SK-N-SH (cell line): ENCODE measurements at regions not wholly inside any gene's neighbourhood (a gene's known extent, or its start where the extent isn't known, plus 50 kb on each side); places are given as distances from the start of the nearest gene placed in this dataset.

Source experiments
- RAD21 ChIP-seq: IDR thresholded peaks from 2 replicates; pipeline ENCODE4 v1.6.1; 2012; ENCODE audit warnings: mild to moderate bottlenecking, low read length
- YY1 ChIP-seq: IDR thresholded peaks from 2 replicates; pipeline ENCODE4 v1.4.0; 2012; ENCODE audit warnings: low read depth, mild to moderate bottlenecking
- TF ChIP-seq, protein P1 (sequence below): fragments of 200-600 bp; sonication (generic); IDR thresholded peaks from 2 replicates; pipeline ENCODE4 v1.6.1; 2017; ENCODE audit warnings: antibody characterized with exemption, mild to moderate bottlenecking, moderate library complexity

GRCh38 chr4:136850446-136850845 lies 681.8 kb downstream of the PCDH18 start:
- TF ChIP-seq, protein P1, sequence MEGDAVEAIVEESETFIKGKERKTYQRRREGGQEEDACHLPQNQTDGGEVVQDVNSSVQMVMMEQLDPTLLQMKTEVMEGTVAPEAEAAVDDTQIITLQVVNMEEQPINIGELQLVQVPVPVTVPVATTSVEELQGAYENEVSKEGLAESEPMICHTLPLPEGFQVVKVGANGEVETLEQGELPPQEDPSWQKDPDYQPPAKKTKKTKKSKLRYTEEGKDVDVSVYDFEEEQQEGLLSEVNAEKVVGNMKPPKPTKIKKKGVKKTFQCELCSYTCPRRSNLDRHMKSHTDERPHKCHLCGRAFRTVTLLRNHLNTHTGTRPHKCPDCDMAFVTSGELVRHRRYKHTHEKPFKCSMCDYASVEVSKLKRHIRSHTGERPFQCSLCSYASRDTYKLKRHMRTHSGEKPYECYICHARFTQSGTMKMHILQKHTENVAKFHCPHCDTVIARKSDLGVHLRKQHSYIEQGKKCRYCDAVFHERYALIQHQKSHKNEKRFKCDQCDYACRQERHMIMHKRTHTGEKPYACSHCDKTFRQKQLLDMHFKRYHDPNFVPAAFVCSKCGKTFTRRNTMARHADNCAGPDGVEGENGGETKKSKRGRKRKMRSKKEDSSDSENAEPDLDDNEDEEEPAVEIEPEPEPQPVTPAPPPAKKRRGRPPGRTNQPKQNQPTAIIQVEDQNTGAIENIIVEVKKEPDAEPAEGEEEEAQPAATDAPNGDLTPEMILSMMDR: no peak
- TF ChIP-seq YY1 (no peak), RAD21 (no peak)
